H1 (cell line): ENCODE measurements at regions not wholly inside any gene's neighbourhood (a gene's known extent, or its start where the extent isn't known, plus 50 kb on each side); places are given as distances from the start of the nearest gene placed in this dataset.

Experiments used
- CTCF ChIA-PET: fragments of 300-600 bp; sonication (Branson Sonifier 250); formaldehyde crosslinking; loops from one replicate; lab custom pipeline; 2021; ENCODE audit not compliant: partially characterized antibody; lab: Charles Lee
- POLR2A ChIA-PET: fragments of 300-600 bp; sonication (Branson Sonifier 250); formaldehyde crosslinking; loops from one replicate; lab custom pipeline; 2021; ENCODE audit warnings: inconsistent platforms; ENCODE audit not compliant: partially characterized antibody; lab: Charles Lee
- DNase-seq, 2 experiments: peaks; one replicate each; pipeline versions ENCODE4 v3.0.0 to v3.0.0-alpha.2; 2010 to 2022; ENCODE audit warnings: low spot score in 2 of 2, low read depth in 1 of 2, mixed read lengths in 1 of 2
- FAIRE-seq: peaks from 2 replicates; lab custom pipeline; 2011; peaks lifted over from hg19 to GRCh38; lab: Jason Lieb, UNC
- H2AFZ ChIP-seq: 2 replicates; pipeline ENCODE4 v1.8.1; 2012; ENCODE audit warnings: low read length, inconsistent platforms
- H2AK5ac ChIP-seq: 2 replicates; pipeline ENCODE4 v1.6.1; 2013; ENCODE audit warnings: low read depth, low read length
- H2BK120ac ChIP-seq: replicated peaks from 2 replicates; pipeline ENCODE3; 2013; ENCODE audit warnings: low read depth, low read length, inconsistent platforms
- H2BK12ac ChIP-seq: 2 replicates; pipeline ENCODE4 v1.6.1; 2013; ENCODE audit warnings: low read depth, low read length
- H2BK15ac ChIP-seq: 2 replicates; pipeline ENCODE4 v1.6.1; 2013; ENCODE audit warnings: low read length
- H2BK20ac ChIP-seq: 2 replicates; pipeline ENCODE4 v1.6.1; 2013; ENCODE audit warnings: low read length
- H2BK5ac ChIP-seq: 2 replicates; pipeline ENCODE4 v1.6.1; 2013; ENCODE audit warnings: low read depth, low read length
- H3K14ac ChIP-seq: 2 replicates; pipeline ENCODE4 v1.6.1; 2013; ENCODE audit warnings: inconsistent platforms; ENCODE audit not compliant: insufficient read length
- H3K18ac ChIP-seq: 2 replicates; pipeline ENCODE4 v1.6.1; 2013; ENCODE audit warnings: low read length; ENCODE audit errors: extremely low read depth
- H3K23ac ChIP-seq: 2 replicates; pipeline ENCODE4 v1.6.1; 2013; ENCODE audit warnings: inconsistent platforms; ENCODE audit not compliant: insufficient read length
- H3K23me2 ChIP-seq: 2 replicates; pipeline ENCODE4 v1.6.1; 2013; ENCODE audit warnings: low read depth, low read length
- H3K27ac ChIP-seq: 2 replicates; pipeline ENCODE4 v1.6.1; 2011; ENCODE audit warnings: low read depth, low read length, inconsistent platforms
- H3K27me3 ChIP-seq, 4 experiments: replicated peaks in 1 of 4; 1 replicate in 1 of 4; 2 replicates in 3 of 4; pipeline versions ENCODE4 v1.6.1 to v1.8.1; 2011 to 2013; ENCODE audit warnings: low read length in 3 of 4, mild to moderate bottlenecking in 3 of 4, inconsistent platforms in 2 of 4, mixed read lengths in 2 of 4, moderate library complexity in 1 of 4; ENCODE audit not compliant: control insufficient read depth in 3 of 4, insufficient read depth in 3 of 4; ENCODE audit errors: extremely low read depth in 1 of 4
- H3K36me3 ChIP-seq, 4 experiments: 2 replicates each; pipeline versions ENCODE4 v1.6.1 to v1.8.1; 2011 to 2013; ENCODE audit warnings: mild to moderate bottlenecking in 4 of 4, low read length in 3 of 4, moderate library complexity in 2 of 4, control low read depth in 1 of 4, inconsistent platforms in 1 of 4; ENCODE audit not compliant: insufficient read depth in 4 of 4, control insufficient read depth in 2 of 4
- H3K4ac ChIP-seq: replicated peaks from 2 replicates; pipeline ENCODE3; 2013; ENCODE audit warnings: low read length, low read depth, mixed read lengths, inconsistent platforms; ENCODE audit not compliant: insufficient read length
- H3K4me1 ChIP-seq, 4 experiments: replicated peaks in 1 of 4; 1 replicate in 1 of 4; 2 replicates in 3 of 4; pipeline versions ENCODE4 v1.6.1 to v1.8.1; 2011 to 2013; ENCODE audit warnings: low read length in 3 of 4, inconsistent platforms in 2 of 4, mixed read lengths in 1 of 4; ENCODE audit not compliant: insufficient read depth in 4 of 4, control insufficient read depth in 3 of 4
- H3K4me2 ChIP-seq, 2 experiments: 2 replicates each; pipeline versions ENCODE4 v1.6.1 to v1.8.1; 2011 to 2013; ENCODE audit warnings: low read depth in 2 of 2, low read length in 2 of 2, control low read depth in 1 of 2, inconsistent platforms in 1 of 2, mild to moderate bottlenecking in 1 of 2; ENCODE audit not compliant: insufficient read depth in 1 of 2
- H3K4me3 ChIP-seq, 4 experiments: fragments of 200-600, 300-600 bp in 1 of 4; sonication (generic), shearing (Covaris generic), sonication (Bioruptor Twin) in 1 of 4; 2 replicates each; pipeline versions ENCODE4 v1.5.1 to v1.8.1; 2011 to 2016; ENCODE audit warnings: low read length in 4 of 4, low read depth in 3 of 4, control low read depth in 2 of 4, inconsistent platforms in 2 of 4, mild to moderate bottlenecking in 2 of 4, mixed read lengths in 1 of 4, moderate library complexity in 1 of 4; ENCODE audit not compliant: insufficient read depth in 2 of 4; ENCODE audit errors: extremely low read depth in 1 of 4
- H3K56ac ChIP-seq: replicated peaks from 2 replicates; pipeline ENCODE3; 2013; ENCODE audit warnings: low read depth, mild to moderate bottlenecking, mixed read lengths, low read length, inconsistent platforms; ENCODE audit not compliant: insufficient read length
- H3K79me1 ChIP-seq: 2 replicates; pipeline ENCODE4 v1.6.1; 2013; ENCODE audit warnings: low read depth, low read length, control low read depth
- H3K79me2 ChIP-seq, 2 experiments: 2 replicates each; pipeline versions ENCODE4 v1.6.1 to v1.8.1; 2012 to 2013; ENCODE audit warnings: low read length in 2 of 2, mild to moderate bottlenecking in 2 of 2, inconsistent platforms in 1 of 2; ENCODE audit not compliant: insufficient read depth in 2 of 2, control insufficient read depth in 1 of 2
- H3K9ac ChIP-seq, 4 experiments: replicated peaks in 1 of 4; 1 replicate in 1 of 4; 2 replicates in 3 of 4; pipeline versions ENCODE4 v1.6.1 to v1.8.1; 2011 to 2013; ENCODE audit warnings: low read depth in 3 of 4, low read length in 3 of 4, control low read depth in 2 of 4, mild to moderate bottlenecking in 2 of 4, moderate library complexity in 2 of 4, inconsistent platforms in 1 of 4; ENCODE audit errors: extremely low read depth in 1 of 4
- H3K9me3 ChIP-seq, 2 experiments: 2 replicates each; pipeline versions ENCODE4 v1.6.1 to v1.8.1; 2012 to 2013; ENCODE audit warnings: mild to moderate bottlenecking in 2 of 2, moderate library complexity in 2 of 2, control low read depth in 1 of 2, inconsistent platforms in 1 of 2, low read depth in 1 of 2, low read length in 1 of 2, mixed read lengths in 1 of 2; ENCODE audit not compliant: insufficient read depth in 2 of 2
- H4K20me1 ChIP-seq, 2 experiments: replicated peaks in 1 of 2; 2 replicates each; pipeline versions ENCODE3 to v1.8.1; 2011 to 2013; ENCODE audit warnings: inconsistent platforms in 2 of 2, low read length in 2 of 2, mild to moderate bottlenecking in 1 of 2; ENCODE audit not compliant: insufficient read depth in 2 of 2, control insufficient read depth in 1 of 2
- H4K5ac ChIP-seq: 2 replicates; pipeline ENCODE4 v1.6.1; 2013; ENCODE audit warnings: low read length, low read depth, mixed read lengths, inconsistent platforms; ENCODE audit not compliant: insufficient read length
- H4K8ac ChIP-seq: 2 replicates; pipeline ENCODE4 v1.8.0; 2013; ENCODE audit warnings: mild to moderate bottlenecking, moderate library complexity, low read length, inconsistent platforms; ENCODE audit not compliant: insufficient read depth; ENCODE audit errors: extremely low read depth
- H4K91ac ChIP-seq: replicated peaks from 2 replicates; pipeline ENCODE3; 2013; ENCODE audit warnings: low read length, mixed read lengths, inconsistent platforms; ENCODE audit not compliant: insufficient read length
- ASH2L ChIP-seq: fragments of 200-600, 300-600 bp; sonication (generic); IDR thresholded peaks from one replicate; pipeline ENCODE4 v1.7.1; 2017; ENCODE audit warnings: low read length
- FOSL1 ChIP-seq: IDR thresholded peaks from 2 replicates; pipeline ENCODE4 v1.6.1; 2011; ENCODE audit warnings: mild to moderate bottlenecking, low read depth, low read length, moderate library complexity; ENCODE audit not compliant: insufficient read depth
- NANOG ChIP-seq: IDR thresholded peaks from 2 replicates; pipeline ENCODE4 v1.6.1; 2011; ENCODE audit warnings: low read length, low read depth, mild to moderate bottlenecking, inconsistent platforms; ENCODE audit not compliant: insufficient read depth, poor library complexity, severe bottlenecking
- RFX5 ChIP-seq: IDR thresholded peaks from 2 replicates; pipeline ENCODE4 v1.6.1; 2011; ENCODE audit warnings: low read depth, low read length, improper control_type of control experiment, borderline replicate concordance
- SP2 ChIP-seq: IDR thresholded peaks from 2 replicates; pipeline ENCODE4 v1.6.1; 2012; ENCODE audit warnings: mild to moderate bottlenecking, low read length, inconsistent platforms
- TBP ChIP-seq: IDR thresholded peaks from 2 replicates; pipeline ENCODE4 v1.6.1; 2011; ENCODE audit warnings: low read depth, low read length, improper control_type of control experiment
- ZNF274 ChIP-seq: IDR thresholded peaks from 2 replicates; pipeline ENCODE4 v1.7.0; 2012; ENCODE audit warnings: low read length, borderline replicate concordance; ENCODE audit errors: extremely low read depth
- WGBS, 2 experiments: shearing (Covaris generic) in 1 of 2; methylation state at CpG; one replicate each; pipeline versions ENCODE4 v1.1.6 to v1.1.7; 2013 to 2015; ENCODE audit warnings: low lambda C conversion rate in 2 of 2, mixed read lengths in 2 of 2, inconsistent platforms in 1 of 2, low coverage in 1 of 2, missing lambda C conversion rate in 1 of 2; ENCODE audit not compliant: insufficient replicate concordance in 2 of 2, insufficient coverage in 1 of 2, insufficient read length in 1 of 2; ENCODE audit errors: extremely low coverage in 1 of 2, missing lambda C conversion rate in 1 of 2; 5-methylcytosine and 5-hydroxymethylcytosine counted together
- TF ChIP-seq, protein P1 (sequence below): IDR thresholded peaks from 2 replicates; pipeline ENCODE4 v1.6.1; 2011; ENCODE audit warnings: low read depth, mild to moderate bottlenecking, low read length; ENCODE audit not compliant: insufficient read depth

DNA sequence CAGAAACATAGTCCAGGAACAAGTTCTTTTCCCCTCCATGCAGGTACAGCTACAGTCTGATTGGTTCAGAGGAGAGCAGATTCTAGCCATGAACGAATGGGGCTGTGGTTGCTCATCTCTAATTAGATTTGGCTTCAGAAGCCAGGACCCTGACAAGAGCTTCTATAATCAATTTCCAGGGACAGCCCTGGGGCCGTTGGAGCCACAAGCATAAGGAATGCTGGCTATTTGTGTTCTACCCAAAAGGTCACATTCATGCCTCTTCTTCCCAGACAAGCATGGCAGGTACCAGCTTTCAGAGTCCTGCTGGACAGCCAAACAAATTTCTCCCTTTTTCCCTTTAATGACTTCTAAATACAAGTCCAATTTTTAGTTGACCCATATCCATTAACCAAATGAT is 215.5 kb upstream of the LRTM1 start:
- no peak overlapping the region for H2BK20ac ChIP-seq
- H4K8ac ChIP-seq, result no peak overlapping the region
- no peaks in the 10 kb centered on the region for H3K4me1 ChIP-seq
- no peak overlapping the region for H2AFZ ChIP-seq
- H4K91ac ChIP-seq, result no peak overlapping the region
- no peaks in the 10 kb centered on the region for H3K9me3 ChIP-seq
- no peaks in the 10 kb centered on the region for H4K20me1 ChIP-seq
- H2AK5ac ChIP-seq, result no peak overlapping the region
- H3K23me2 ChIP-seq, result no peaks in the 10 kb centered on the region; the same call in 1 of the 2 replicates
- DNase-seq (no peak), FAIRE-seq (no peak)
- H3K23ac ChIP-seq, result no peak overlapping the region
- H3K4ac ChIP-seq, result no peak overlapping the region
- WGBS, 2 experiments, result 90% methylated on average over 2 of the region's 2 CpGs; no CpG with 5 or more reads in 1 of the 2 experiments
- H3K79me2 ChIP-seq, result no peaks in the 10 kb centered on the region
- no peaks in the 10 kb centered on the region for H3K79me1 ChIP-seq
- no peak overlapping the region for H3K27ac ChIP-seq
- no peak overlapping the region for H4K5ac ChIP-seq
- H2BK5ac ChIP-seq, result no peak overlapping the region
- ChIA-PET CTCF (interaction anchor here (1.7 kb wide), 1 partner anchor 9 kb away, joined by 4 read pairs; no protein-coding TSS in a partner anchor), POLR2A (no interaction called here)
- no peak overlapping the region for H3K4me2 ChIP-seq
- no peak overlapping the region for H2BK120ac ChIP-seq
- H3K18ac ChIP-seq, result no peak overlapping the region
- no peaks in the 10 kb centered on the region for H3K36me3 ChIP-seq
- H3K14ac ChIP-seq, result no peak overlapping the region
- no peak overlapping the region for H3K4me3 ChIP-seq
- H2BK15ac ChIP-seq, result no peak overlapping the region
- H3K9ac ChIP-seq, result no peak overlapping the region
- TF ChIP-seq NANOG, result no peak
- TF ChIP-seq RFX5, result no peak
- no peak for TF ChIP-seq SP2
- TF ChIP-seq, protein P1, sequence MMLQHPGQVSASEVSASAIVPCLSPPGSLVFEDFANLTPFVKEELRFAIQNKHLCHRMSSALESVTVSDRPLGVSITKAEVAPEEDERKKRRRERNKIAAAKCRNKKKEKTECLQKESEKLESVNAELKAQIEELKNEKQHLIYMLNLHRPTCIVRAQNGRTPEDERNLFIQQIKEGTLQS, result no peak
- TF ChIP-seq TBP, result no peak
- no peak for TF ChIP-seq ZNF274
- TF ChIP-seq FOSL1, result no peak
- TF ChIP-seq ASH2L, result no peak
- H3K56ac ChIP-seq, result no peak overlapping the region
- no peak overlapping the region for H2BK12ac ChIP-seq
- H3K27me3 ChIP-seq, result no peaks in the 10 kb centered on the region
